ENCODE measurements at regions not wholly inside any gene's neighbourhood (a gene's known extent, or its start where the extent isn't known, plus 50 kb on each side); places are given as distances from the start of the nearest gene placed in this dataset.

DNA sequence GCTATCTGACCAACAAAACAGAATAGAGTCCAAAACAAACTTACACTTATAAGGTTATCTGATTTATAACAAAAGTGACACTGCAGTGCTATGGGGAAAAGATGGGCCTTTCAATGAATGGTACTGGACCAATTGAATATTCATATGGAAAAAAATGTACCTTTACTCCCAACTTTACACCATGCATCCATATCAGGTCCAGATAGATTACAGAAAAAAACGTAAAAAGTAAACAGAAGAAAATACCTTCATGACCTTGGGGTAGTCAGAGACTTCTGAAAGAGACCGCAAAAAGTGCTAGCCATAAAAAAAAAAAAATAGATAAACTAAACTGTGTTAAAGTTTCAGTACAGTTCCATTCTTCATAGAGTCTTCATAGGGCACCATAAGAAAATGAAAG lies 308.3 kb downstream of the GXYLT1 start:
- peaks cover 0 to 20% of the 10 kb centered on the region in 2 experiments for H3K4me1 ChIP-seq (ENCODE audit: control insufficient read depth in 1 of 2, insufficient read depth in 1 of 2, low read depth in 1 of 2, low read length in 1 of 2)
- H3K27me3 ChIP-seq: no peaks in the 10 kb centered on the region
- no peak overlapping the region for H3K27ac ChIP-seq
- TF ChIP-seq, protein P1, sequence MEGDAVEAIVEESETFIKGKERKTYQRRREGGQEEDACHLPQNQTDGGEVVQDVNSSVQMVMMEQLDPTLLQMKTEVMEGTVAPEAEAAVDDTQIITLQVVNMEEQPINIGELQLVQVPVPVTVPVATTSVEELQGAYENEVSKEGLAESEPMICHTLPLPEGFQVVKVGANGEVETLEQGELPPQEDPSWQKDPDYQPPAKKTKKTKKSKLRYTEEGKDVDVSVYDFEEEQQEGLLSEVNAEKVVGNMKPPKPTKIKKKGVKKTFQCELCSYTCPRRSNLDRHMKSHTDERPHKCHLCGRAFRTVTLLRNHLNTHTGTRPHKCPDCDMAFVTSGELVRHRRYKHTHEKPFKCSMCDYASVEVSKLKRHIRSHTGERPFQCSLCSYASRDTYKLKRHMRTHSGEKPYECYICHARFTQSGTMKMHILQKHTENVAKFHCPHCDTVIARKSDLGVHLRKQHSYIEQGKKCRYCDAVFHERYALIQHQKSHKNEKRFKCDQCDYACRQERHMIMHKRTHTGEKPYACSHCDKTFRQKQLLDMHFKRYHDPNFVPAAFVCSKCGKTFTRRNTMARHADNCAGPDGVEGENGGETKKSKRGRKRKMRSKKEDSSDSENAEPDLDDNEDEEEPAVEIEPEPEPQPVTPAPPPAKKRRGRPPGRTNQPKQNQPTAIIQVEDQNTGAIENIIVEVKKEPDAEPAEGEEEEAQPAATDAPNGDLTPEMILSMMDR (IDR thresholded peaks at IDR 0.05): no peak
- H3K9me3 ChIP-seq: no peaks in the 10 kb centered on the region
- H3K36me3 ChIP-seq: no peaks in the 10 kb centered on the region
- no peak overlapping the region for H3K4me3 ChIP-seq (ENCODE audit: low read depth in 1 of 2, low read length in 1 of 2)

DNA sequence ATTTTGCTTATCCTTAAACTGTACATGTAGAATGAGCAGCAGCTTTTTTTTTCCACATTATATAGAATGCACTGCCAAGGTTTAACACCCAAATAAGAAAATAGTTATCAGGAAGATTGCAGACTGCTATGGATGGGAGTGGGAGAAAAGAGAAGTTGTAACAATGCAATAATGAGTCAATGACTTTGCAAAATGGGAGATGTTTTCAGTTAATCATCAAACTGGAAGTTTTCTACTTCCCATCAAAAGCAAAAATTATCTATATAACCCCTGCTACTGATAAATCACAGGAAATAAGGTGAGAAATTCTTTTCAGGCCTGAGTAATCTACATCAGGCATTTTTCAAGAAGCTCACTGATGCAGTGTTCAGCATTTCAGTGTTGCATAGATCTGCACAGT lies 309.1 kb downstream of the GXYLT1 start:
- Histone ChIP-seq H3K27ac (no peak overlapping the region), H3K27me3 (no peaks in the 10 kb centered on the region)
- TF ChIP-seq, protein P1 (IDR thresholded peaks at IDR 0.05): no peak

DNA sequence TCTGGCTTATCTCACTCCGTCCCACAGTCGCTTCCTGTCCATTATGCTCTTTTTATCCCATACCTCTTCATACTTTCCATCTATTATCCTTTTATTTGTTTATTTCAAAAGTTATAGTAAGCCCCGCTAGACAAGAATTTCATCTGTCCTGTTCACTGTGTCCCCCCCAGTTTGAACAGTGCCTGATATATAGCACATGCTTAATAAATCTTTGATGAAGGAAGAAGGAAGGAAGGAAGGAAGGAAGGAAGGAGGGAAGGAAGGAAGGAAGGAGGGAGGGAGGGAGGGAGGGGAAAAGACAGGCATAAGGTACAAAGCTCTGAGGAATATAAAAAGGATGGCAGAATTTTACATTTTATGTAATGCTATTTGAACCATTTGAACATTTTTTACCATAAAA lies 324.7 kb downstream of the GXYLT1 start:
- TF ChIP-seq, protein P1 (IDR thresholded peaks at IDR 0.05): no peak
- Histone ChIP-seq H3K27ac (no peak overlapping the region), H3K36me3 (no peaks in the 10 kb centered on the region), H3K9me3 (no peaks in the 10 kb centered on the region), H3K27me3 (no peaks in the 10 kb centered on the region), H3K4me1 (ENCODE audit: control insufficient read depth in 1 of 2, insufficient read depth in 1 of 2, low read depth in 1 of 2, low read length in 1 of 2) (no peaks in the 10 kb centered on the region), H3K4me3 (ENCODE audit: low read depth in 1 of 2, low read length in 1 of 2) (no peak overlapping the region)

More for the DNA sequence above, 309.1 kb downstream of the GXYLT1 start:
- Histone ChIP-seq H3K9me3 (no peaks in the 10 kb centered on the region), H3K36me3 (no peaks in the 10 kb centered on the region), H3K4me1 (ENCODE audit: control insufficient read depth in 1 of 2, insufficient read depth in 1 of 2, low read depth in 1 of 2, low read length in 1 of 2) (peaks cover 0 to 20% of the 10 kb centered on the region in 2 experiments), H3K4me3 (ENCODE audit: low read depth in 1 of 2, low read length in 1 of 2) (no peak overlapping the region)

DNA sequence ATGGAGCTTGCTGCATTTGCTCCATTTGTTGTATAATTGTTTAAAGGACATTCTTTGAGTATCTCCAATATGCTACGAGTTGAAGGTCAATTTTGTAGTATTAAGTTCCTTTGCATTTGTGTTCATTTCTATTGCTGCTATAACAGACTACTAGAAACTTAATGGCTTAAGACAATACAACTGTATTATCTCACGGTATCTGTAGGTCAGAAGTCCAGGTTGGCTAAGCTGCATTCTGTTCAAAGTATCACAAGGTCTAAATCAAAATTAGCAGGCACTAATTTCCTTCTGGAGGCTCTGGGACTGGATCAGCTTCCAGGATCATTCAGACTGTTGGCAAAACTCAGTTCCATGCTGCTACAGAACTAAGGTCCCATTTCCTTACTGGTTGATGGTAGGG lies 340.6 kb downstream of the GXYLT1 start:
- Histone ChIP-seq H3K27ac (no peak overlapping the region), H3K4me1 (ENCODE audit: control insufficient read depth in 1 of 2, insufficient read depth in 1 of 2, low read depth in 1 of 2, low read length in 1 of 2) (no peaks in the 10 kb centered on the region), H3K9me3 (no peaks in the 10 kb centered on the region), H3K4me3 (ENCODE audit: low read depth in 1 of 2, low read length in 1 of 2) (no peak overlapping the region), H3K36me3 (no peaks in the 10 kb centered on the region), H3K27me3 (no peaks in the 10 kb centered on the region)
- TF ChIP-seq, protein P1 (IDR thresholded peaks at IDR 0.05): no peak

DNA sequence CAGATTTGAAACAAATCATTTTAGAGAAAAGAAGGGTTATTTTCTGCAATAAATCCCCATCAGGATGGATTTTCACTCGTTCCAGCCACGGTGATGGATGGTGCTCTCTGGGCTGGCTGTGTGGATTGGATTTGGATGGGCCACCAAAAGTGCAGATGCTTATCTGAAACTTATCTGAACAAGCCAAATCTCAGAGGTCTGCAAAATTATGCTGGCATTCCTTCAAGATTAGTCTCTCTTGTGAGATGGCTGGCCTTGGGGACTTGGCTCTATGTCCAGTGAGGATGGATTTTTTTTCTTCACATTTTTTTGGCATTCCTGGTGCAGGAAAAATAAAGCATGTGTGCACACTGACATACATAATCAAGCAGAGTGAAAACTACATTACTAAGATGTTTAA lies 341.9 kb downstream of the GXYLT1 start:
- Histone ChIP-seq H3K36me3 (no peaks in the 10 kb centered on the region), H3K9me3 (no peaks in the 10 kb centered on the region), H3K4me3 (ENCODE audit: low read depth in 1 of 2, low read length in 1 of 2) (no peak overlapping the region), H3K27ac (no peak overlapping the region), H3K4me1 (ENCODE audit: control insufficient read depth in 1 of 2, insufficient read depth in 1 of 2, low read depth in 1 of 2, low read length in 1 of 2) (no peaks in the 10 kb centered on the region), H3K27me3 (no peaks in the 10 kb centered on the region)
- TF ChIP-seq, protein P1 (IDR thresholded peaks at IDR 0.05): no peak

DNA sequence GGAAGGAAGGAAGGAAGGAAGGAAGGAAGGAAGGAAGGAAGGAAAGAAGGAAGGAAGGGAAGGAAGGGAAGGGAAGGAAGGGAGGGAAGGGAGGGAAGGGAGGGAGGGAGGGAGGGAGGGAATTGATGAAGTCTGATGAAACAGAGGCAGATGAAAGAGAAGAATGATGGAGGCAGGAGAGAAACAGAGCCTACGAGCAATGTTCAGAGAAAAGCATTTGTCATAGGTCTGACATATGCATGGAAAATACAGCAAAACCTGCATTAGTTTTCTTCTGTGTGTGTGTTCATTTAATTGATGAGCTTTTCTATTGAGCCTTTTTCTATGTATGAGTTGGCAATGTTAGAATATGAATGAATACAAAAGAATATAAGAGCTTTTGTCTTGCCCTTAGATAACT lies 343.4 kb downstream of the GXYLT1 start:
- no peaks in the 10 kb centered on the region for H3K4me1 ChIP-seq (ENCODE audit: control insufficient read depth in 1 of 2, insufficient read depth in 1 of 2, low read depth in 1 of 2, low read length in 1 of 2)
- no peaks in the 10 kb centered on the region for H3K27me3 ChIP-seq
- no peaks in the 10 kb centered on the region for H3K9me3 ChIP-seq
- no peaks in the 10 kb centered on the region for H3K36me3 ChIP-seq
- H3K27ac ChIP-seq: no peak overlapping the region
- no peak overlapping the region for H3K4me3 ChIP-seq (ENCODE audit: low read depth in 1 of 2, low read length in 1 of 2)
- TF ChIP-seq, protein P1 (IDR thresholded peaks at IDR 0.05): no peak

Data from neutrophil (primary cell).